Right lobe of liver (tissue), 4 donors: ENCODE measurements at regions not wholly inside any gene's neighbourhood (a gene's known extent, or its start where the extent isn't known, plus 50 kb on each side); places are given as distances from the start of the nearest gene placed in this dataset.

Experiments
- CTCF ChIP-seq, 4 donors: fragments of 200-600 bp in 3 of 4; fragments of 450-650 bp in 1 of 4; IDR thresholded peaks; one replicate each; pipeline versions ENCODE4 v1.5.1 to v1.8.0; 2016 to 2022; ENCODE audit warnings: antibody characterized with exemption in 4 of 4, mild to moderate bottlenecking in 2 of 4
- POLR2A ChIP-seq: fragments of 450-650 bp; IDR thresholded peaks from one replicate; pipeline ENCODE4 v1.6.1; 2017; ENCODE audit warnings: antibody characterized with exemption, mild to moderate bottlenecking
- donor health status: DM: no; HTN: no; CAD: no.
- donor health status: DM: no; HTN: no; CAD: no.
- donor health status: DM: no; HTN: yes; CAD: no.

- no peak for TF ChIP-seq CTCF (IDR thresholded peaks at IDR 0.05)
- no peak for TF ChIP-seq POLR2A
These were observed 149.5 kb downstream of the NAA11 start for GRCh38 chr4:79176351-79176750.
